ENCODE measurements at regions not wholly inside any gene's neighbourhood (a gene's known extent, or its start where the extent isn't known, plus 50 kb on each side); places are given as distances from the start of the nearest gene placed in this dataset.

- no peak overlapping the region for H3K4me3 ChIP-seq
- no peak for TF ChIP-seq EP300 (IDR thresholded peaks at IDR 0.05)
- no peak for TF ChIP-seq CTCF (IDR thresholded peaks at IDR 0.05)
- no peak for TF ChIP-seq POLR2A (IDR thresholded peaks at IDR 0.05)
- H3K9me3 ChIP-seq, result no peaks in the 10 kb centered on the region
- H3K27ac ChIP-seq, result no peak overlapping the region
- WGBS, 3 donors, result 84 to 88% (median 85%) methylated on average over 1 of the region's 1 CpG
- H3K36me3 ChIP-seq, result no peaks in the 10 kb centered on the region
- DNase-seq, result no peak
- H3K27me3 ChIP-seq, result no peaks in the 10 kb centered on the region
- intact Hi-C loops (cut with DNase I), result no loop called here
- no peaks in the 10 kb centered on the region for H3K4me1 ChIP-seq (ENCODE audit: insufficient read depth)
Measured at GRCh38 chr1:69414574-69414973, 153.1 kb upstream of the LRRC7 start.

- 61 to 79% (median 69%) methylated on average over 2 of the region's 2 CpGs for WGBS, 3 donors
- TF ChIP-seq EP300 (IDR thresholded peaks at IDR 0.05), result no peak
- TF ChIP-seq CTCF (IDR thresholded peaks at IDR 0.05), result no peak
- TF ChIP-seq POLR2A (IDR thresholded peaks at IDR 0.05), result no peak
- Histone ChIP-seq H3K4me3 (no peak overlapping the region), H3K27ac (no peak overlapping the region), H3K4me1 (ENCODE audit: insufficient read depth) (no peaks in the 10 kb centered on the region), H3K36me3 (no peaks in the 10 kb centered on the region), H3K27me3 (no peaks in the 10 kb centered on the region), H3K9me3 (no peaks in the 10 kb centered on the region)
- intact Hi-C loops (cut with DNase I), result no loop called here
- DNase-seq, result no peak
Measured at GRCh38 chr1:69421286-69421685, 146.4 kb upstream of the LRRC7 start.

- Histone ChIP-seq H3K4me3 (no peak overlapping the region), H3K27ac (no peak overlapping the region), H3K4me1 (ENCODE audit: insufficient read depth) (no peaks in the 10 kb centered on the region), H3K27me3 (no peaks in the 10 kb centered on the region), H3K36me3 (no peaks in the 10 kb centered on the region), H3K9me3 (no peaks in the 10 kb centered on the region)
- no peak for DNase-seq
- TF ChIP-seq EP300 (IDR thresholded peaks at IDR 0.05) (no peak), CTCF (IDR thresholded peaks at IDR 0.05) (no peak), POLR2A (IDR thresholded peaks at IDR 0.05) (no peak)
- intact Hi-C loops (cut with DNase I), result no loop called here
Measured at GRCh38 chr1:69425871-69426270, 141.9 kb upstream of the LRRC7 start.

- Histone ChIP-seq H3K36me3 (no peaks in the 10 kb centered on the region), H3K27me3 (no peaks in the 10 kb centered on the region), H3K4me3 (no peak overlapping the region), H3K27ac (no peak overlapping the region), H3K9me3 (no peaks in the 10 kb centered on the region), H3K4me1 (ENCODE audit: insufficient read depth) (no peaks in the 10 kb centered on the region)
- intact Hi-C loops (cut with DNase I), result no loop called here
- TF ChIP-seq EP300 (IDR thresholded peaks at IDR 0.05) (no peak), CTCF (IDR thresholded peaks at IDR 0.05) (no peak), POLR2A (IDR thresholded peaks at IDR 0.05) (no peak)
- WGBS, 3 donors, result 70 to 79% (median 76%) methylated on average over 2 of the region's 2 CpGs
- DNase-seq, result no peak
Measured at GRCh38 chr1:69426401-69426800, 141.3 kb upstream of the LRRC7 start.

- intact Hi-C loops (cut with DNase I), result no loop called here
Measured at GRCh38 chr1:69433073-69433472, 134.6 kb upstream of the LRRC7 start.

More at GRCh38 chr1:69433073-69433472, 134.6 kb upstream of the LRRC7 start:
- no peaks in the 10 kb centered on the region for H3K36me3 ChIP-seq
- H3K27ac ChIP-seq, result no peak overlapping the region
- no peak for TF ChIP-seq POLR2A (IDR thresholded peaks at IDR 0.05)
- TF ChIP-seq EP300 (IDR thresholded peaks at IDR 0.05), result no peak
- no peak for TF ChIP-seq CTCF (IDR thresholded peaks at IDR 0.05)
- no peak for DNase-seq
- no peaks in the 10 kb centered on the region for H3K27me3 ChIP-seq
- no peaks in the 10 kb centered on the region for H3K4me1 ChIP-seq (ENCODE audit: insufficient read depth)
- H3K9me3 ChIP-seq, result no peaks in the 10 kb centered on the region
- H3K4me3 ChIP-seq, result no peak overlapping the region
